A673 (cell line): ENCODE measurements at regions not wholly inside any gene's neighbourhood (a gene's known extent, or its start where the extent isn't known, plus 50 kb on each side); places are given as distances from the start of the nearest gene placed in this dataset.

ENCODE experiments used
- CTCF ChIP-seq: fragments of 300-800, 200-600 bp; sonication (generic); conservative IDR thresholded peaks from 2 replicates; pipeline ENCODE4 v1.5.1; 2017; ENCODE audit warnings: low read depth, mild to moderate bottlenecking, antibody characterized with exemption, low read length, moderate library complexity, mixed read lengths
- EZH2 ChIP-seq: fragments of 200-600 bp; sonication (generic); IDR thresholded peaks from 2 replicates; pipeline ENCODE4 v1.6.1; 2017; ENCODE audit warnings: borderline replicate concordance, low read depth, mild to moderate bottlenecking, mixed read lengths, antibody characterized with exemption, low read length; ENCODE audit not compliant: poor library complexity, severe bottlenecking

GRCh38 chr1:194118086-194118485 lies 931.7 kb upstream of the B3GALT2 start:
- TF ChIP-seq CTCF (no peak), EZH2 (no peak)
